Uterus (tissue), 2 donors: ENCODE measurements at regions not wholly inside any gene's neighbourhood (a gene's known extent, or its start where the extent isn't known, plus 50 kb on each side); places are given as distances from the start of the nearest gene placed in this dataset.

Experiments used
- POLR2A ChIP-seq, 2 donors: fragments of 450-650 bp; IDR thresholded peaks; one replicate each; pipeline ENCODE4 v1.6.1; 2016; ENCODE audit warnings: antibody characterized with exemption in 2 of 2, mild to moderate bottlenecking in 1 of 2, moderate library complexity in 1 of 2
- TF ChIP-seq, protein P1 (sequence below), 4 experiments: fragments of 200-600 bp in 2 of 4; fragments of 450-650 bp in 2 of 4; sonication (generic) in 2 of 4; IDR thresholded peaks; one replicate each; pipeline ENCODE4 v1.5.1; 2016 to 2019; ENCODE audit warnings: antibody characterized with exemption in 4 of 4, mild to moderate bottlenecking in 2 of 4, moderate library complexity in 1 of 4

GRCh38 chr7:47661051-47661714 is 79.3 kb upstream of the TNS3 start:
- TF ChIP-seq, protein P1, sequence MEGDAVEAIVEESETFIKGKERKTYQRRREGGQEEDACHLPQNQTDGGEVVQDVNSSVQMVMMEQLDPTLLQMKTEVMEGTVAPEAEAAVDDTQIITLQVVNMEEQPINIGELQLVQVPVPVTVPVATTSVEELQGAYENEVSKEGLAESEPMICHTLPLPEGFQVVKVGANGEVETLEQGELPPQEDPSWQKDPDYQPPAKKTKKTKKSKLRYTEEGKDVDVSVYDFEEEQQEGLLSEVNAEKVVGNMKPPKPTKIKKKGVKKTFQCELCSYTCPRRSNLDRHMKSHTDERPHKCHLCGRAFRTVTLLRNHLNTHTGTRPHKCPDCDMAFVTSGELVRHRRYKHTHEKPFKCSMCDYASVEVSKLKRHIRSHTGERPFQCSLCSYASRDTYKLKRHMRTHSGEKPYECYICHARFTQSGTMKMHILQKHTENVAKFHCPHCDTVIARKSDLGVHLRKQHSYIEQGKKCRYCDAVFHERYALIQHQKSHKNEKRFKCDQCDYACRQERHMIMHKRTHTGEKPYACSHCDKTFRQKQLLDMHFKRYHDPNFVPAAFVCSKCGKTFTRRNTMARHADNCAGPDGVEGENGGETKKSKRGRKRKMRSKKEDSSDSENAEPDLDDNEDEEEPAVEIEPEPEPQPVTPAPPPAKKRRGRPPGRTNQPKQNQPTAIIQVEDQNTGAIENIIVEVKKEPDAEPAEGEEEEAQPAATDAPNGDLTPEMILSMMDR (IDR thresholded peaks at IDR 0.05) = no peak
- no peak for TF ChIP-seq POLR2A (IDR thresholded peaks at IDR 0.05)
